Tibial nerve (tissue), 4 donors: ENCODE measurements at regions not wholly inside any gene's neighbourhood (a gene's known extent, or its start where the extent isn't known, plus 50 kb on each side); places are given as distances from the start of the nearest gene placed in this dataset.

ENCODE experiments used
- DNase-seq, 2 donors: peaks; one replicate each; pipeline ENCODE4 v3.0.0-alpha.2; 2019; ENCODE audit warnings: low spot score in 2 of 2
- H3K27ac ChIP-seq, 4 donors: fragments of 200-600 bp; sonication (generic) in 3 of 4; one replicate each; pipeline ENCODE4 v1.5.1; 2017 to 2019; ENCODE audit warnings: mild to moderate bottlenecking in 1 of 4
- H3K27me3 ChIP-seq, 2 donors: fragments of 200-600 bp; sonication (generic) in 1 of 2; one replicate each; pipeline versions ENCODE4 v1.5.1 to v1.6.0; 2017 to 2019
- H3K36me3 ChIP-seq, 3 donors: fragments of 200-600 bp; sonication (generic); one replicate each; pipeline ENCODE4 v1.5.1; 2018 to 2019
- H3K4me1 ChIP-seq, 4 donors: fragments of 200-600 bp; sonication (generic) in 3 of 4; one replicate each; pipeline ENCODE4 v1.5.1; 2017 to 2019
- H3K4me3 ChIP-seq, 4 donors: fragments of 200-600 bp; sonication (generic) in 3 of 4; one replicate each; pipeline ENCODE4 v1.5.1; 2017 to 2019; ENCODE audit warnings: mild to moderate bottlenecking in 1 of 4, moderate library complexity in 1 of 4
- H3K9me3 ChIP-seq, 4 donors: fragments of 200-600 bp; sonication (generic) in 3 of 4; one replicate each; pipeline ENCODE4 v1.5.1; 2017 to 2019
- CTCF ChIP-seq, 5 experiments: fragments of 200-600 bp in 3 of 5; fragments of 450-650 bp in 2 of 5; sonication (generic) in 3 of 5; IDR thresholded peaks; one replicate each; pipeline ENCODE4 v1.5.1; 2016 to 2019; ENCODE audit warnings: antibody characterized with exemption in 5 of 5, mild to moderate bottlenecking in 3 of 5, moderate library complexity in 2 of 5
- EP300 ChIP-seq, 2 donors: sonication (generic); formaldehyde crosslinking; IDR thresholded peaks; one replicate each; pipeline ENCODE4 v1.6.1; 2017; ENCODE audit warnings: antibody characterized with exemption in 2 of 2, mild to moderate bottlenecking in 1 of 2
- POLR2A ChIP-seq, 2 donors: fragments of 450-650 bp; IDR thresholded peaks; one replicate each; pipeline ENCODE4 v1.6.1; 2017; ENCODE audit warnings: antibody characterized with exemption in 2 of 2, mild to moderate bottlenecking in 2 of 2, moderate library complexity in 2 of 2
- WGBS, 2 donors: methylation state at CpG; one replicate each; pipeline ENCODE4 v1.1.5; 2018; 5-methylcytosine and 5-hydroxymethylcytosine counted together

GRCh38 chr11:37695283-37695682 is 1097.2 kb upstream of the RAG2 start:
- DNase-seq = no peak

GRCh38 chr11:37689951-37690350 is 1091.9 kb upstream of the RAG2 start:
- Histone ChIP-seq H3K27ac (no peak overlapping the region), H3K4me3 (no peak overlapping the region), H3K36me3 (no peaks in the 10 kb centered on the region), H3K4me1 (no peaks in the 10 kb centered on the region), H3K9me3 (peaks cover 0 to 16% (median 0%) of the 10 kb centered on the region in 4 donors), H3K27me3 (no peaks in the 10 kb centered on the region)
- WGBS, 2 donors = 28 to 34% methylated on average over 2 of the region's 2 CpGs
- TF ChIP-seq POLR2A (IDR thresholded peaks at IDR 0.05) = no peak
- TF ChIP-seq CTCF (IDR thresholded peaks at IDR 0.05) = no peak
- TF ChIP-seq EP300 (IDR thresholded peaks at IDR 0.05) = no peak
- no peak for DNase-seq

More at GRCh38 chr11:37695283-37695682, 1097.2 kb upstream of the RAG2 start:
- no peaks in the 10 kb centered on the region for H3K36me3 ChIP-seq
- no peak overlapping the region for H3K4me3 ChIP-seq
- peaks cover 0 to 27% (median 2%) of the 10 kb centered on the region in 4 donors for H3K9me3 ChIP-seq
- TF ChIP-seq POLR2A (IDR thresholded peaks at IDR 0.05) (no peak), CTCF (IDR thresholded peaks at IDR 0.05) (no peak), EP300 (IDR thresholded peaks at IDR 0.05) (no peak)
- no peak overlapping the region for H3K27ac ChIP-seq
- H3K4me1 ChIP-seq = no peaks in the 10 kb centered on the region
- no peaks in the 10 kb centered on the region for H3K27me3 ChIP-seq

- TF ChIP-seq POLR2A (IDR thresholded peaks at IDR 0.05) (no peak), CTCF (IDR thresholded peaks at IDR 0.05) (no peak), EP300 (IDR thresholded peaks at IDR 0.05) (no peak)
- H3K27me3 ChIP-seq = no peaks in the 10 kb centered on the region
- 49% methylated on average over 2 of the region's 2 CpGs for WGBS, 2 donors
These were observed 1090.4 kb upstream of the RAG2 start for GRCh38 chr11:37688456-37688855.

GRCh38 chr11:37687130-37687529 is 1089.1 kb upstream of the RAG2 start:
- no peaks in the 10 kb centered on the region for H3K27me3 ChIP-seq
- no peak for DNase-seq
- no peaks in the 10 kb centered on the region for H3K4me1 ChIP-seq
- no peak overlapping the region for H3K27ac ChIP-seq
- H3K36me3 ChIP-seq = no peaks in the 10 kb centered on the region
- TF ChIP-seq EP300 (IDR thresholded peaks at IDR 0.05) = no peak
- TF ChIP-seq POLR2A (IDR thresholded peaks at IDR 0.05) = no peak
- no peak for TF ChIP-seq CTCF (IDR thresholded peaks at IDR 0.05)
- no peak overlapping the region for H3K4me3 ChIP-seq
- H3K9me3 ChIP-seq = no peaks in the 10 kb centered on the region

More at GRCh38 chr11:37688456-37688855, 1090.4 kb upstream of the RAG2 start:
- H3K4me3 ChIP-seq = no peak overlapping the region
- H3K27ac ChIP-seq = no peak overlapping the region
- no peak for DNase-seq
- peaks cover 0 to 2% (median 0%) of the 10 kb centered on the region in 4 donors for H3K9me3 ChIP-seq
- no peaks in the 10 kb centered on the region for H3K4me1 ChIP-seq
- H3K36me3 ChIP-seq = no peaks in the 10 kb centered on the region

GRCh38 chr11:37671321-37671720 is 1073.3 kb upstream of the RAG2 start:
- TF ChIP-seq CTCF (IDR thresholded peaks at IDR 0.05) (no peak), EP300 (IDR thresholded peaks at IDR 0.05) (no peak), POLR2A (IDR thresholded peaks at IDR 0.05) (no peak)
- no peak overlapping the region for H3K4me3 ChIP-seq
- no peaks in the 10 kb centered on the region for H3K9me3 ChIP-seq
- H3K36me3 ChIP-seq = no peaks in the 10 kb centered on the region
- H3K27ac ChIP-seq = no peak overlapping the region
- no peaks in the 10 kb centered on the region for H3K4me1 ChIP-seq
- no peak for DNase-seq
- no peaks in the 10 kb centered on the region for H3K27me3 ChIP-seq
